ENCODE measurements at regions not wholly inside any gene's neighbourhood (a gene's known extent, or its start where the extent isn't known, plus 50 kb on each side); places are given as distances from the start of the nearest gene placed in this dataset.

DNA sequence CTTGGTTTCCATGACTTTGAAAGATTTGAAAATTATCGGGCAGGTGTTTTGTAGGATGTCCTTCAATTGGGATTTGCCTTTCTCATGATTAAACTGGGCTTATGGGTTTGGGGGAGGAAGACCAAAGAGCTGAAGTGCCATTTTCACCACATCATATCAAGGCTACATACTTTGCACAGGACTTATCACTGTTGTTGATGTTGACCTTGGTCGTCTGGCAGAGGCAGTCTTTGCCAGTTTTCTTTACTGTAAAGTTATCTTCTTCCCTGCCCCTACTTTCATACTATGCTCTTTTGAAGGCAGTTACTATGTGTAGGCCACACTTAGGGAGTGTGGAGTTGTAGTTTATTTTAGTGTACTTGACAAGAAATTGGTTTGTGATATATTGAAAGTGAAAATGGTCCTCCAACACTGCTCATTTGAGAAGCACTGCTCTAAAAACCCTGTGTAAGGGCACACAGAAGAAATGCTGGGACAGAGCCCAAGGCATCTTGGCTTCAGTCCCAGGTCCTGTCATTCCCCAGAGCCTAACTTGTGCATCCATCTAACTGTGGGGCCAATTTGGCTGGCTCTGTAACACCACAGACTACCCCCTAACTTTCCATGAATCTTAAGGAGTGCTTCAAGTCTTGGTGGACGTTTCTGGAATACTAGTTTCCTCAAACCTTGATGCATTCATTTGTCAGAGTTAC is 384.9 kb downstream of the KCNRG start:
- H3K4me1 Mint-ChIP-seq: no peaks in the 10 kb centered on the region
- Histone ChIP-seq H3K36me3 (ENCODE audit: control insufficient read depth in 2 of 2, extremely low read depth in 1 of 2, insufficient read depth in 1 of 2, low read length in 1 of 2) (no peaks in the 10 kb centered on the region), H3K27me3 (replicated peaks in 1 of 2; ENCODE audit: control insufficient read depth in 2 of 2, extremely low read depth in 1 of 2, insufficient read depth in 2 of 2, low read length in 1 of 2) (no peaks in the 10 kb centered on the region), H3K4me3 (ENCODE audit: control insufficient read depth in 1 of 2, extremely low read depth in 1 of 2, low read length in 1 of 2) (no peak overlapping the region), H3K27ac (ENCODE audit: low read length) (no peak overlapping the region), H3K4me1 (ENCODE audit: control insufficient read depth in 1 of 2, extremely low read depth in 1 of 2, insufficient read depth in 2 of 2, low read length in 2 of 2) (no peaks in the 10 kb centered on the region), H3K9me3 (no peaks in the 10 kb centered on the region)
- H3K27ac Mint-ChIP-seq: no peak overlapping the region
- H3K27me3 Mint-ChIP-seq: no peaks in the 10 kb centered on the region
- ChIA-PET CTCF (no interaction called here), POLR2A (no interaction called here)
- WGBS (ENCODE audit: insufficient coverage): no CpG with 5 or more reads among the region's 3 CpGs
- no peaks in the 10 kb centered on the region for H3K36me3 Mint-ChIP-seq
- no peaks in the 10 kb centered on the region for H3K9me3 Mint-ChIP-seq
- DNase-seq: no peak
- ATAC-seq (replicated peaks in 1 of 4): no peak
- H3K4me3 Mint-ChIP-seq: no peak overlapping the region

DNA sequence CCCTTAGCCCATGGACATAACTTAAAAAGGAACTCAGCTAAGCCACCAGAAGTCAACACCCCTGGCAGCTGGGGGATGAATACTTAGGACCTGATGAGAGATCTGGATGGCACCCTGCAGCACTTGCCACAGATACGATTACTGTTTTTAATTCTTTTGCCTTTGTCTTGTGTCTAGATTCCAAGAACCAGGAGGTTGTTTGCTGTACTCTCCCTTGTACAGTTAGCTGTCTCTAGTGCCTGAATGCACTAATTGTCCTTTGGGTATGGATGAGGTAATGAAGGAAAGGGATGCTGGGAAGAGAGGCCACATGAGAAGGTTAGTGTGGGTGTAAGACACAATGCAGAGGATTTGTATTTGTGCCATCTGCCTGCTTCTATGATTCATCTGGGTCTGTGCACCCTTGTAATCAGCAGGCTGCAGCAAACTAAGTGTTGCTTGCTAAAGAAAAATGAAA is 385.8 kb downstream of the KCNRG start:
- Histone ChIP-seq H3K27me3 (replicated peaks in 1 of 2; ENCODE audit: control insufficient read depth in 2 of 2, extremely low read depth in 1 of 2, insufficient read depth in 2 of 2, low read length in 1 of 2) (no peaks in the 10 kb centered on the region), H3K36me3 (ENCODE audit: control insufficient read depth in 2 of 2, extremely low read depth in 1 of 2, insufficient read depth in 1 of 2, low read length in 1 of 2) (no peaks in the 10 kb centered on the region), H3K9me3 (no peaks in the 10 kb centered on the region), H3K27ac (ENCODE audit: low read length) (no peak overlapping the region), H3K4me1 (ENCODE audit: control insufficient read depth in 1 of 2, extremely low read depth in 1 of 2, insufficient read depth in 2 of 2, low read length in 2 of 2) (no peaks in the 10 kb centered on the region), H3K4me3 (ENCODE audit: control insufficient read depth in 1 of 2, extremely low read depth in 1 of 2, low read length in 1 of 2) (no peak overlapping the region)
- ChIA-PET CTCF (interaction anchor here in 1 of 2 donors (1.0 kb wide), 1 partner anchor 511 kb away, joined by 3 read pairs; no protein-coding TSS in a partner anchor), POLR2A (interaction anchor here in 1 of 2 donors (0.9 kb wide), 1 partner anchor 11 kb away, joined by 3 read pairs; no protein-coding TSS in a partner anchor)
- Mint-ChIP-seq H3K9me3 (no peaks in the 10 kb centered on the region), H3K36me3 (no peaks in the 10 kb centered on the region), H3K4me3 (no peak overlapping the region), H3K4me1 (no peaks in the 10 kb centered on the region), H3K27me3 (no peaks in the 10 kb centered on the region), H3K27ac (no peak overlapping the region)
- no CpG with 5 or more reads among the region's 1 CpG for WGBS (ENCODE audit: insufficient coverage)
- ATAC-seq (replicated peaks in 1 of 4) (no peak), DNase-seq (no peak)

DNA sequence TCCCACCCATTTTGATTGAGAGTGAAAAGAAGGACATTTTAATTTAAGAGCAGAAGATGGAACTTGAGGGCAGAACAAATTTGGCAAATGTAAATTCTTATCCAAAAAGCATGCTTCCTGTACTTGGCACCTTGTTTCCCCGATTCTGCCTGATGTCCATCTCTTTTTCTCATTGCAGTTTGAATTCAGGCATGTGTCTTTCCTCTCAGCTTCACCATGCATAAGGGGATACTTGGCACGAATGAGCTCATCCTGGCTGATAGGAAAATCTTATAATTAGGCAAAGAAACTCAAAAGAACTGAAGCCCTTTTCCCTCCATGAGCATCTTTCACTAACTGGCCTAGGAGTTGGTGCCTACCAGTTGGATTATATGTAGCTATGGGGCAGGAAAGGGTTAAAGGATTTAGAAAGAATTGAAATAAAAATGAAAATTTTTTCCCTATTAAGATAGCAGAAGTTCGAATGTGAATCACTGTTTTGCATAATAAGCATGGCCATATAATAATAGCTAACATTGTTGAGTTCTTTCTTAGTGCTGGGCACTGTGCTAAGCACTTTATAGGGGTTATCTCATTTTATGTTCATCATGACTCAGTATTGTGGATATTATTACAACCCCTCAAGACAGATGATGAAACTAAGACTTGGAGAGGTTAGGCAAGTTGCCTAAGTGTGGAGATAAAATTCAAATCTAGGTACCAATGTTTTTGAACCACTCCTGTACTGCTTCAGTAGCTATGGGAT is 386.6 kb downstream of the KCNRG start:
- 100% methylated on average over 1 of the region's 3 CpGs for WGBS (ENCODE audit: insufficient coverage)
- no peak overlapping the region for H3K4me3 ChIP-seq (ENCODE audit: control insufficient read depth in 1 of 2, extremely low read depth in 1 of 2, low read length in 1 of 2)
- H3K9me3 ChIP-seq: no peaks in the 10 kb centered on the region
- H3K36me3 ChIP-seq (ENCODE audit: control insufficient read depth in 2 of 2, extremely low read depth in 1 of 2, insufficient read depth in 1 of 2, low read length in 1 of 2): no peaks in the 10 kb centered on the region
- no peak for ATAC-seq (replicated peaks in 1 of 4)
- Mint-ChIP-seq H3K9me3 (no peaks in the 10 kb centered on the region), H3K4me1 (no peaks in the 10 kb centered on the region), H3K4me3 (no peak overlapping the region), H3K27me3 (no peaks in the 10 kb centered on the region), H3K36me3 (no peaks in the 10 kb centered on the region), H3K27ac (no peak overlapping the region)
- no peaks in the 10 kb centered on the region for H3K27me3 ChIP-seq (replicated peaks in 1 of 2; ENCODE audit: control insufficient read depth in 2 of 2, extremely low read depth in 1 of 2, insufficient read depth in 2 of 2, low read length in 1 of 2)
- CTCF ChIA-PET: interaction anchor here (0.6 to 1.0 kb wide), 2 partner anchors 429 to 510 kb away, joined by 3 read pairs; no protein-coding TSS in a partner anchor
- DNase-seq: no peak
- no peaks in the 10 kb centered on the region for H3K4me1 ChIP-seq (ENCODE audit: control insufficient read depth in 1 of 2, extremely low read depth in 1 of 2, insufficient read depth in 2 of 2, low read length in 2 of 2)
- no peak overlapping the region for H3K27ac ChIP-seq (ENCODE audit: low read length)
- POLR2A ChIA-PET: interaction anchor here in 1 of 2 donors (0.9 kb wide), 1 partner anchor 10 kb away, joined by 3 read pairs; no protein-coding TSS in a partner anchor

DNA sequence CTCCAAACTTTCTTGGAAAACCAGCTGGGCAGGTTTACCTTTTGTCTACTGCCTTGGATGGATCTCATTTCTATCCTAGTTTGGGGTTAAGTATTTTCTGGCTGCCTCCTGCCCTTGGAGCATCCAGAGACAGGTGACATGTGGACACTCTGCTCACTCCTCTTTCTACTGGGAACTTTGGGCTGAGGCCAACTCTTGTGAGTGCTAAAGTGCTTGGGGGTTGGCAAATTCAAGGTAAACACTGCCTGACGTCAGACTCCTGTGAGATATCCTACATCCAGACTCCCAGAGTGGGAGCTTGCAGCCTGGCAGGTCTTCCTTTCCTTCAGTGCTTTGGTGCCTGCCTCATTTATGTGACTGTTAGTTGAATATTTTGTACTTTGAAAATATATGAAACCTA is 388.1 kb downstream of the KCNRG start:
- no peaks in the 10 kb centered on the region for H3K4me1 Mint-ChIP-seq
- H3K4me3 Mint-ChIP-seq: no peak overlapping the region
- H3K27me3 Mint-ChIP-seq: no peaks in the 10 kb centered on the region
- ChIA-PET CTCF (no interaction called here), POLR2A (no interaction called here)
- H3K9me3 Mint-ChIP-seq: no peaks in the 10 kb centered on the region
- Histone ChIP-seq H3K27me3 (replicated peaks in 1 of 2; ENCODE audit: control insufficient read depth in 2 of 2, extremely low read depth in 1 of 2, insufficient read depth in 2 of 2, low read length in 1 of 2) (no peaks in the 10 kb centered on the region), H3K36me3 (ENCODE audit: control insufficient read depth in 2 of 2, extremely low read depth in 1 of 2, insufficient read depth in 1 of 2, low read length in 1 of 2) (no peaks in the 10 kb centered on the region), H3K4me1 (ENCODE audit: control insufficient read depth in 1 of 2, extremely low read depth in 1 of 2, insufficient read depth in 2 of 2, low read length in 2 of 2) (no peaks in the 10 kb centered on the region), H3K27ac (ENCODE audit: low read length) (no peak overlapping the region), H3K4me3 (ENCODE audit: control insufficient read depth in 1 of 2, extremely low read depth in 1 of 2, low read length in 1 of 2) (no peak overlapping the region), H3K9me3 (no peaks in the 10 kb centered on the region)
- no peak overlapping the region for H3K27ac Mint-ChIP-seq
- DNase-seq (no peak), ATAC-seq (replicated peaks in 1 of 4) (no peak)
- no CpG with 5 or more reads among the region's 1 CpG for WGBS (ENCODE audit: insufficient coverage)
- no peaks in the 10 kb centered on the region for H3K36me3 Mint-ChIP-seq

DNA sequence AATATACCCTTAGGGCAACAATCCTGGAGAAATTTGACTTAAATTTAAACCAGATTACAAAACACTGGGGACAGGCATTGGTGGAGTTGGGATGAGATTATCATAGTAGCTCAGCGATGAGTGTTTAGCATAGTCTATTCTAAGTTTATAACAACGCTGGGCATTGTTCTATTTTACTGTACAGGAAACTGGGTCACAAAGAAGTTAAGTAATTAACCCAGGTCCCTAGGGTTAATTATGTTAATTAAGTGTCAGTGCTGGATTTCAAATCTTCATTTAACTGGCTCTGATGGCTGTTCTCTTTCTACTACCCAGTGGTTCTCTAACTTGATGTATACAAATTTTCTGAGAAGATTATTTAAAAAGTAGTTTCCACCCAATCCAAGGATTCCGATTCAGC is 388.9 kb downstream of the KCNRG start:
- Histone ChIP-seq H3K36me3 (ENCODE audit: control insufficient read depth in 2 of 2, extremely low read depth in 1 of 2, insufficient read depth in 1 of 2, low read length in 1 of 2) (no peaks in the 10 kb centered on the region), H3K4me3 (ENCODE audit: control insufficient read depth in 1 of 2, extremely low read depth in 1 of 2, low read length in 1 of 2) (no peak overlapping the region), H3K27me3 (replicated peaks in 1 of 2; ENCODE audit: control insufficient read depth in 2 of 2, extremely low read depth in 1 of 2, insufficient read depth in 2 of 2, low read length in 1 of 2) (no peaks in the 10 kb centered on the region), H3K4me1 (ENCODE audit: control insufficient read depth in 1 of 2, extremely low read depth in 1 of 2, insufficient read depth in 2 of 2, low read length in 2 of 2) (peaks cover 0 to 4% of the 10 kb centered on the region in 2 experiments), H3K27ac (ENCODE audit: low read length) (no peak overlapping the region), H3K9me3 (no peaks in the 10 kb centered on the region)
- no peaks in the 10 kb centered on the region for H3K27me3 Mint-ChIP-seq
- peaks cover 0 to 3% (median 1%) of the 10 kb centered on the region in 3 donors for H3K4me1 Mint-ChIP-seq
- ATAC-seq (replicated peaks in 1 of 4) (no peak), DNase-seq (no peak)
- no peaks in the 10 kb centered on the region for H3K9me3 Mint-ChIP-seq
- no peaks in the 10 kb centered on the region for H3K36me3 Mint-ChIP-seq
- no CpG with 5 or more reads among the region's 3 CpGs for WGBS (ENCODE audit: insufficient coverage)
- POLR2A ChIA-PET: no interaction called here
- H3K27ac Mint-ChIP-seq: no peak overlapping the region
- no peak overlapping the region for H3K4me3 Mint-ChIP-seq
- CTCF ChIA-PET: interaction anchor here in 1 of 2 donors (0.6 kb wide), 1 partner anchor 444 kb away, joined by 3 read pairs; no protein-coding TSS in a partner anchor

DNA sequence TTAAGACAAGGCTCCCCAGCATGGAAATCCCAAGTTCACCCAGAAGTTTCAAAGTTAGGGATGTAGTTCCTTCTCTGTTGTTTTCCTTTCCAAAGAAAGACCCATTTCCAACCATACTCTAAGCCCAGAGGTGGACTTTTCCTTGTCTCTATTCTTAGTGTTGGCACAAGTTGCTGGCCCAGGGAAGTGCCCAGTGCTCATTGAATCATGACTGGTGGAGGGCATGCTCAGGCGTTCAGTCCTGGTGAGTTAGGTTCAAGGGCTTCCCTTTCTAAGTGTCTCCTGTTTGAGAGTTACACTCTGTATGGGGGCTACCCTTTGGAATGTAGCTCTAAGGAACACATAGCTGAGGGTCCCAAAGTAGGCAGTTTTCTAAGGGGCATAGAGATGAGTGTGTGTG is 389.5 kb downstream of the KCNRG start:
- POLR2A ChIA-PET: no interaction called here
- DNase-seq (no peak), ATAC-seq (replicated peaks in 1 of 4) (no peak)
- WGBS (ENCODE audit: insufficient coverage): 100% methylated on average over 1 of the region's 1 CpG
- H3K4me3 Mint-ChIP-seq: no peak overlapping the region
- H3K9me3 ChIP-seq: no peaks in the 10 kb centered on the region
- H3K36me3 ChIP-seq (ENCODE audit: control insufficient read depth in 2 of 2, extremely low read depth in 1 of 2, insufficient read depth in 1 of 2, low read length in 1 of 2): no peaks in the 10 kb centered on the region
- H3K4me3 ChIP-seq (ENCODE audit: control insufficient read depth in 1 of 2, extremely low read depth in 1 of 2, low read length in 1 of 2): no peak overlapping the region
- CTCF ChIA-PET: no interaction called here
- peaks cover 0 to 6% of the 10 kb centered on the region in 2 experiments for H3K4me1 ChIP-seq (ENCODE audit: control insufficient read depth in 1 of 2, extremely low read depth in 1 of 2, insufficient read depth in 2 of 2, low read length in 2 of 2)
- peaks cover 0 to 7% (median 4%) of the 10 kb centered on the region in 3 donors for H3K4me1 Mint-ChIP-seq
- H3K27ac ChIP-seq (ENCODE audit: low read length): no peak overlapping the region
- no peaks in the 10 kb centered on the region for H3K27me3 Mint-ChIP-seq
- H3K9me3 Mint-ChIP-seq: no peaks in the 10 kb centered on the region
- no peak overlapping the region for H3K27ac Mint-ChIP-seq
- no peaks in the 10 kb centered on the region for H3K36me3 Mint-ChIP-seq
- H3K27me3 ChIP-seq (replicated peaks in 1 of 2; ENCODE audit: control insufficient read depth in 2 of 2, extremely low read depth in 1 of 2, insufficient read depth in 2 of 2, low read length in 1 of 2): no peaks in the 10 kb centered on the region

All from T-cell (primary cell).